ENCODE measurements at regions not wholly inside any gene's neighbourhood (a gene's known extent, or its start where the extent isn't known, plus 50 kb on each side); places are given as distances from the start of the nearest gene placed in this dataset.

DNA sequence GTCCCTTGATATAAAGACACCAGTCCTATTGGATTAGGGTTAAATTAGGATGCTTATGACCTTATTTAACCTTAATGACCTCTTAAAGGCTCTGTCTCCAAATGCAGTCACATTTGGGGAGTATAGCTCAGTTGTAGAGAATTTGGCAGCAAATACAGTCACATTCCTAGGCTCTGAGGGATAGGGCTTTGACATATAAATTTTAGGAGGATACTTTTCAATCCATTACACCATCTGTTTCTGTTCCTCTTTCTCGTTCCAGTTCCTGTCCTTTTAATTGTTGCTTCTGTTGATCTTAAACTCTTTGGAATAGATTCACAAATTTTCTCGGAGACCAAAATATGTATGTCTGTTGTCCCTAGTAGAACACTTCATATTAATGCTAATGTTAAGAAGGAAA lies 390.0 kb upstream of the PCSK5 start:
- Histone ChIP-seq H3K9ac (ENCODE audit: insufficient read depth, low read depth, low read length) (no peak overlapping the region), H3K27ac (ENCODE audit: extremely low read length, insufficient read depth, low read length) (no peak overlapping the region), H3K79me2 (ENCODE audit: insufficient read depth, low read length) (no peaks in the 10 kb centered on the region), H3K4me1 (ENCODE audit: insufficient read depth, low read length) (no peaks in the 10 kb centered on the region), H3K36me3 (replicated peaks in 1 of 2; ENCODE audit: control insufficient read depth in 1 of 2, insufficient read depth in 2 of 2, low read length in 2 of 2) (no peaks in the 10 kb centered on the region), H4K20me1 (ENCODE audit: insufficient read depth, low read length) (no peaks in the 10 kb centered on the region), H3K9me3 (ENCODE audit: low read length) (no peaks in the 10 kb centered on the region), H3K4me2 (ENCODE audit: low read depth, low read length) (no peak overlapping the region), H3K4me3 (replicated peaks in 1 of 3; ENCODE audit: insufficient read depth in 1 of 3, low read depth in 2 of 3, low read length in 3 of 3) (no peak overlapping the region), H2AFZ (ENCODE audit: low read length) (no peak overlapping the region), H3K27me3 (ENCODE audit: control insufficient read depth in 1 of 2, insufficient read depth in 2 of 2, low read length in 2 of 2) (no peaks in the 10 kb centered on the region)
- ChIA-PET POLR2A (no interaction called here), CTCF (ENCODE audit: low intra/inter-chr PET ratio, low total read pairs) (no interaction called here)
- BruUV-seq (replicated peaks): no TSS peak
- WGBS (ENCODE audit: low lambda C conversion rate): 0% methylated on average over 2 of the region's 2 CpGs
- DNase-seq (ENCODE audit: low spot score) (no peak), FAIRE-seq (no peak), ATAC-seq (no peak)
- in situ Hi-C loops (cut with HindIII; ENCODE audit: extremely low pct_ligation_motif_present, low pct_unique_long_range_greater_than_20kb) (no loop called here), intact Hi-C loops (cut with micrococcal nuclease; ENCODE audit: unreplicated experiment) (no loop called here)
- TF ChIP-seq POLR2A (IDR thresholded peaks at IDR 0.05; ENCODE audit: insufficient read depth in 1 of 2, low read depth in 2 of 2, low read length in 2 of 2) (no peak), MAZ (IDR thresholded peaks at IDR 0.05; ENCODE audit: borderline replicate concordance, low read depth, low read length) (no peak), MAZ (CRISPR knock-in tag; IDR thresholded peaks at IDR 0.05; ENCODE audit: low read depth) (no peak), HOXD1 (CRISPR knock-in tag; IDR thresholded peaks at IDR 0.05) (no peak), HCFC1 (IDR thresholded peaks at IDR 0.05; ENCODE audit: low read depth, low read length) (no peak), FOXM1 (CRISPR knock-in tag; IDR thresholded peaks at IDR 0.05) (no peak), ZNF382 (CRISPR knock-in tag; IDR thresholded peaks at IDR 0.05; ENCODE audit: borderline replicate concordance) (no peak), ZNF660 (CRISPR knock-in tag; IDR thresholded peaks at IDR 0.05; ENCODE audit: borderline replicate concordance, low read depth) (no peak), ETV5 (CRISPR knock-in tag; IDR thresholded peaks at IDR 0.05; ENCODE audit: borderline replicate concordance) (no peak), ZNF232 (CRISPR knock-in tag; IDR thresholded peaks at IDR 0.05; ENCODE audit: borderline replicate concordance) (no peak), ZNF207 (IDR thresholded peaks at IDR 0.05; ENCODE audit: borderline replicate concordance) (no peak), ATF1 (CRISPR knock-in tag; IDR thresholded peaks at IDR 0.05) (no peak), DNMT3B (CRISPR knock-in tag; conservative IDR thresholded peaks at IDR 0.05) (no peak), ZNF17 (CRISPR knock-in tag; IDR thresholded peaks at IDR 0.05) (no peak)
- TF ChIP-seq, protein P1, sequence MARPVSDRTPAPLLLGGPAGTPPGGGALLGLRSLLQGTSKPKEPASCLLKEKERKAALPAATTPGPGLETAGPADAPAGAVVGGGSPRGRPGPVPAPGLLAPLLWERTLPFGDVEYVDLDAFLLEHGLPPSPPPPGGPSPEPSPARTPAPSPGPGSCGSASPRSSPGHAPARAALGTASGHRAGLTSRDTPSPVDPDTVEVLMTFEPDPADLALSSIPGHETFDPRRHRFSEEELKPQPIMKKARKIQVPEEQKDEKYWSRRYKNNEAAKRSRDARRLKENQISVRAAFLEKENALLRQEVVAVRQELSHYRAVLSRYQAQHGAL (CRISPR knock-in tag; IDR thresholded peaks at IDR 0.05; ENCODE audit: not compliant biosample characterization): no peak
- TF ChIP-seq, protein P2, sequence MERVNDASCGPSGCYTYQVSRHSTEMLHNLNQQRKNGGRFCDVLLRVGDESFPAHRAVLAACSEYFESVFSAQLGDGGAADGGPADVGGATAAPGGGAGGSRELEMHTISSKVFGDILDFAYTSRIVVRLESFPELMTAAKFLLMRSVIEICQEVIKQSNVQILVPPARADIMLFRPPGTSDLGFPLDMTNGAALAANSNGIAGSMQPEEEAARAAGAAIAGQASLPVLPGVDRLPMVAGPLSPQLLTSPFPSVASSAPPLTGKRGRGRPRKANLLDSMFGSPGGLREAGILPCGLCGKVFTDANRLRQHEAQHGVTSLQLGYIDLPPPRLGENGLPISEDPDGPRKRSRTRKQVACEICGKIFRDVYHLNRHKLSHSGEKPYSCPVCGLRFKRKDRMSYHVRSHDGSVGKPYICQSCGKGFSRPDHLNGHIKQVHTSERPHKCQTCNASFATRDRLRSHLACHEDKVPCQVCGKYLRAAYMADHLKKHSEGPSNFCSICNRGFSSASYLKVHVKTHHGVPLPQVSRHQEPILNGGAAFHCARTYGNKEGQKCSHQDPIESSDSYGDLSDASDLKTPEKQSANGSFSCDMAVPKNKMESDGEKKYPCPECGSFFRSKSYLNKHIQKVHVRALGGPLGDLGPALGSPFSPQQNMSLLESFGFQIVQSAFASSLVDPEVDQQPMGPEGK (CRISPR knock-in tag; IDR thresholded peaks at IDR 0.05): no peak
- TF ChIP-seq, protein P3, sequence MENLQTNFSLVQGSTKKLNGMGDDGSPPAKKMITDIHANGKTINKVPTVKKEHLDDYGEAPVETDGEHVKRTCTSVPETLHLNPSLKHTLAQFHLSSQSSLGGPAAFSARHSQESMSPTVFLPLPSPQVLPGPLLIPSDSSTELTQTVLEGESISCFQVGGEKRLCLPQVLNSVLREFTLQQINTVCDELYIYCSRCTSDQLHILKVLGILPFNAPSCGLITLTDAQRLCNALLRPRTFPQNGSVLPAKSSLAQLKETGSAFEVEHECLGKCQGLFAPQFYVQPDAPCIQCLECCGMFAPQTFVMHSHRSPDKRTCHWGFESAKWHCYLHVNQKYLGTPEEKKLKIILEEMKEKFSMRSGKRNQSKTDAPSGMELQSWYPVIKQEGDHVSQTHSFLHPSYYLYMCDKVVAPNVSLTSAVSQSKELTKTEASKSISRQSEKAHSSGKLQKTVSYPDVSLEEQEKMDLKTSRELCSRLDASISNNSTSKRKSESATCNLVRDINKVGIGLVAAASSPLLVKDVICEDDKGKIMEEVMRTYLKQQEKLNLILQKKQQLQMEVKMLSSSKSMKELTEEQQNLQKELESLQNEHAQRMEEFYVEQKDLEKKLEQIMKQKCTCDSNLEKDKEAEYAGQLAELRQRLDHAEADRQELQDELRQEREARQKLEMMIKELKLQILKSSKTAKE (CRISPR knock-in tag; IDR thresholded peaks at IDR 0.05; ENCODE audit: borderline replicate concordance): no peak
- TF ChIP-seq, protein P4, sequence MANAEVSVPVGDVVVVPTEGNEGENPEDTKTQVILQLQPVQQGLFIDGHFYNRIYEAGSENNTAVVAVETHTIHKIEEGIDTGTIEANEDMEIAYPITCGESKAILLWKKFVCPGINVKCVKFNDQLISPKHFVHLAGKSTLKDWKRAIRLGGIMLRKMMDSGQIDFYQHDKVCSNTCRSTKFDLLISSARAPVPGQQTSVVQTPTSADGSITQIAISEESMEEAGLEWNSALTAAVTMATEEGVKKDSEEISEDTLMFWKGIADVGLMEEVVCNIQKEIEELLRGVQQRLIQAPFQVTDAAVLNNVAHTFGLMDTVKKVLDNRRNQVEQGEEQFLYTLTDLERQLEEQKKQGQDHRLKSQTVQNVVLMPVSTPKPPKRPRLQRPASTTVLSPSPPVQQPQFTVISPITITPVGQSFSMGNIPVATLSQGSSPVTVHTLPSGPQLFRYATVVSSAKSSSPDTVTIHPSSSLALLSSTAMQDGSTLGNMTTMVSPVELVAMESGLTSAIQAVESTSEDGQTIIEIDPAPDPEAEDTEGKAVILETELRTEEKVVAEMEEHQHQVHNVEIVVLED (CRISPR knock-in tag; IDR thresholded peaks at IDR 0.05; ENCODE audit: borderline replicate concordance): no peak
- TF ChIP-seq, protein P5, sequence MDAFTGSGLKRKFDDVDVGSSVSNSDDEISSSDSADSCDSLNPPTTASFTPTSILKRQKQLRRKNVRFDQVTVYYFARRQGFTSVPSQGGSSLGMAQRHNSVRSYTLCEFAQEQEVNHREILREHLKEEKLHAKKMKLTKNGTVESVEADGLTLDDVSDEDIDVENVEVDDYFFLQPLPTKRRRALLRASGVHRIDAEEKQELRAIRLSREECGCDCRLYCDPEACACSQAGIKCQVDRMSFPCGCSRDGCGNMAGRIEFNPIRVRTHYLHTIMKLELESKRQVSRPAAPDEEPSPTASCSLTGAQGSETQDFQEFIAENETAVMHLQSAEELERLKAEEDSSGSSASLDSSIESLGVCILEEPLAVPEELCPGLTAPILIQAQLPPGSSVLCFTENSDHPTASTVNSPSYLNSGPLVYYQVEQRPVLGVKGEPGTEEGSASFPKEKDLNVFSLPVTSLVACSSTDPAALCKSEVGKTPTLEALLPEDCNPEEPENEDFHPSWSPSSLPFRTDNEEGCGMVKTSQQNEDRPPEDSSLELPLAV (CRISPR knock-in tag; conservative IDR thresholded peaks at IDR 0.05; ENCODE audit: low read depth): no peak
